ENCODE measurements at regions not wholly inside any gene's neighbourhood (a gene's known extent, or its start where the extent isn't known, plus 50 kb on each side); places are given as distances from the start of the nearest gene placed in this dataset.

GRCh38 chr13:111957913-111958450, 109.0 kb upstream of the SOX1 start:
- no peaks in the 10 kb centered on the region for H3K4me1 Mint-ChIP-seq (ENCODE audit: low read depth, unreplicated experiment)
- no peaks in the 10 kb centered on the region for H3K9me3 Mint-ChIP-seq (ENCODE audit: low read depth, unreplicated experiment)
- intact Hi-C loops (cut with micrococcal nuclease; ENCODE audit: unreplicated experiment) = no loop called here
- no peak for TF ChIP-seq CTCF (IDR thresholded peaks at IDR 0.05; ENCODE audit: unreplicated experiment)
- CTCF ChIA-PET = no interaction called here
- no peak for DNase-seq
- no peaks in the 10 kb centered on the region for H3K27me3 Mint-ChIP-seq (ENCODE audit: unreplicated experiment)
- H3K36me3 Mint-ChIP-seq (ENCODE audit: insufficient read depth, unreplicated experiment) = no peaks in the 10 kb centered on the region
- no peak overlapping the region for H3K4me3 Mint-ChIP-seq (ENCODE audit: low read depth, unreplicated experiment)
- no peak overlapping the region for H3K27ac Mint-ChIP-seq (ENCODE audit: unreplicated experiment)
- BruUV-seq (replicated peaks) = no TSS peak

- no TSS peak for BruUV-seq (replicated peaks)
- Mint-ChIP-seq H3K27me3 (ENCODE audit: unreplicated experiment) (no peaks in the 10 kb centered on the region), H3K36me3 (ENCODE audit: insufficient read depth, unreplicated experiment) (no peaks in the 10 kb centered on the region), H3K27ac (ENCODE audit: unreplicated experiment) (no peak overlapping the region), H3K4me3 (ENCODE audit: low read depth, unreplicated experiment) (no peak overlapping the region), H3K4me1 (ENCODE audit: low read depth, unreplicated experiment) (no peaks in the 10 kb centered on the region), H3K9me3 (ENCODE audit: low read depth, unreplicated experiment) (no peaks in the 10 kb centered on the region)
- intact Hi-C loops (cut with micrococcal nuclease; ENCODE audit: unreplicated experiment) = no loop called here
- TF ChIP-seq CTCF (IDR thresholded peaks at IDR 0.05; ENCODE audit: unreplicated experiment) = no peak
- no peak for DNase-seq
- CTCF ChIA-PET = no interaction called here
Observed at GRCh38 chr13:111958612-111959395, 108.1 kb upstream of the SOX1 start.

GRCh38 chr13:111960152-111960772, 106.7 kb upstream of the SOX1 start:
- no TSS peak for BruUV-seq (replicated peaks)
- no peak for TF ChIP-seq CTCF (IDR thresholded peaks at IDR 0.05; ENCODE audit: unreplicated experiment)
- Mint-ChIP-seq H3K27ac (ENCODE audit: unreplicated experiment) (no peak overlapping the region), H3K4me1 (ENCODE audit: low read depth, unreplicated experiment) (no peaks in the 10 kb centered on the region), H3K36me3 (ENCODE audit: insufficient read depth, unreplicated experiment) (no peaks in the 10 kb centered on the region), H3K9me3 (ENCODE audit: low read depth, unreplicated experiment) (no peaks in the 10 kb centered on the region), H3K4me3 (ENCODE audit: low read depth, unreplicated experiment) (no peak overlapping the region), H3K27me3 (ENCODE audit: unreplicated experiment) (no peaks in the 10 kb centered on the region)
- CTCF ChIA-PET = no interaction called here
- no peak for DNase-seq
- intact Hi-C loops (cut with micrococcal nuclease; ENCODE audit: unreplicated experiment) = no loop called here

GRCh38 chr13:111961236-111961635, 105.7 kb upstream of the SOX1 start:
- DNase-seq = no peak
- CTCF ChIA-PET = no interaction called here
- no peak overlapping the region for H3K4me3 Mint-ChIP-seq (ENCODE audit: low read depth, unreplicated experiment)
- intact Hi-C loops (cut with micrococcal nuclease; ENCODE audit: unreplicated experiment) = no loop called here
- no peak overlapping the region for H3K27ac Mint-ChIP-seq (ENCODE audit: unreplicated experiment)
- no peaks in the 10 kb centered on the region for H3K4me1 Mint-ChIP-seq (ENCODE audit: low read depth, unreplicated experiment)
- no peaks in the 10 kb centered on the region for H3K36me3 Mint-ChIP-seq (ENCODE audit: insufficient read depth, unreplicated experiment)
- TF ChIP-seq CTCF (IDR thresholded peaks at IDR 0.05; ENCODE audit: unreplicated experiment) = no peak
- no peaks in the 10 kb centered on the region for H3K9me3 Mint-ChIP-seq (ENCODE audit: low read depth, unreplicated experiment)
- no TSS peak for BruUV-seq (replicated peaks)
- H3K27me3 Mint-ChIP-seq (ENCODE audit: unreplicated experiment) = no peaks in the 10 kb centered on the region

Measured in Calu3 (cell line).